NCI-H345 (cell line): ENCODE measurements at regions not wholly inside any gene's neighbourhood (a gene's known extent, or its start where the extent isn't known, plus 50 kb on each side); places are given as distances from the start of the nearest gene placed in this dataset.

Experiments
- DNase-seq: peaks from one replicate; lab custom pipeline; 2025; lab: John Stamatoyannopoulos, UW

DNA sequence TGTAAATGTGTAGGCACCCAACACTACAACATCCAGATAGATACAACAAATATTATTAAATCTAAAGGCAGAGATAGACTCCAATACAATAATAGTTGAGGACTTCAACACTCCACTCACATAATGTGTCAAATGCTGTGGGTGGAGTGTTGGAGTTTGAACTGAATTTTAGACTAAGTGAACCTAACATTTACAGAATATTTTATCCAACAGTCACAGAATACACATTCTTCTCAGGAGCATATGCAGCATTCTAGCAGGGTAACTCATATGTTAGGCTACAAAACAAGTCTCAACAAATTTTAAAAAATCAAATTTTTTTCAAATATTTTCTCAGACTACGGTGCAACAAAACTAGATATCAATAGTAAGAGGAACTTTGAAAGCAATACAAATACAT lies 648.7 kb upstream of the CDH18 start:
- DNase-seq = no peak

DNA sequence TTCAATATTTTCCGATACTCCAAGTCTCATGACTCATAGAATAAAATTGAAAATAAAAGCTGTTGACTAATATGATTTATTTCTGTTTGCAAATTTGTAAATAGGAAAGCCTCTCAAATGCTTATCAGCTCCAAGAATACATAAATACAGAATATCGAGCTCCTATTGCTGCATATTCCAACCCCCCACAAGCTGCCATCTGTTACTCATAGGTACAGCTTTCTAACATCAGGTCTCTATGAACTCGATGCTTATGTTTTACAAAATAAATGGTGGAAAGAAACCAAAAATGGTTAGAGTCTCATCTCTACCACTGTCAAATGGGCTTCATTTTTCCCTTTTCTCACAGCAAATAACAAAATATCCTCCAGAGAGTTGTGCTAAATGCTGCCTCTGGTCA lies 631.6 kb upstream of the CDH18 start:
- DNase-seq = no peak

- no peak for DNase-seq
These were observed 630.3 kb upstream of the CDH18 start for GRCh38 chr5:20618340-20618739.

GRCh38 chr5:20617841-20618240 lies 629.8 kb upstream of the CDH18 start:
- DNase-seq = no peak

GRCh38 chr5:20615888-20616563 lies 628.0 kb upstream of the CDH18 start:
- no peak for DNase-seq

DNA sequence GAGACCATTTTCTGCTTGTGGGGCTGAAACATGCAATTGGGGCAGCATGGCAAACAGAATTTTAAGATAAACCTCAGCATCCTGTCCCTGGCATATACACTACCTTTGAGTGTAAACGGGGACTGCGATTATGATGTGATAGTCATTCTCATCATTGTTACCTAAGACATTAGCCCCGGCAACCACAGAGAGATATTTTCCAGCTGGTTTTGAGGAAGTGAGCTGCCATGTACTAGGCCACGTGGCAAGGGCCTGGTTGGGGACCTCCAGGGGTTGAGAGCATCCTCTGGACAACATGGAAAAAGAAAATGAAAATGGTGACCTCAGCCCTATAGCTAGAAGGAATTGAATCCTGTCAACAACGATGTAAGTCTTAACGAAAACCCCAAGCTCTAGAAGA lies 623.6 kb upstream of the CDH18 start:
- DNase-seq = no peak

GRCh38 chr5:20610681-20611080 lies 622.7 kb upstream of the CDH18 start:
- peak; percentile 56 for DNase-seq

DNA sequence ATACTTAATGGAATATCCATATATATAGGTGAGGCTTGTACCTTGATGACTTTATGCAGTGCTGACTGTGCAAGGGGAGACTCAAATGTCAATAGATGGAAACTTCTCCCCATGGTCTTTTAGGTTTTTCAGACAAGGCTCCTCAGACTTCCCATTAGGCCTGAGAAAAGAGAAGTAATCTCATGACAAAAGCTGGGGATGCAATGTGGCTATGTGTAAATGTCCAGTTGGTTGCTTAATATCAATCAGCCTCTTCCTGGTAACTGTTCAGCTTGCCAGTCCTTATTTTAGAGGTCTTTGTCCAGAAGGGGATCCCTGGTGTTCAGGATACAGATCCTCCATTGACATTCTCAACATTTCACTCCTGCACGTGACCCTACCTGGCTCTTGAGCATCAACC lies 621.1 kb upstream of the CDH18 start:
- DNase-seq = no peak

GRCh38 chr5:20608567-20608966 lies 620.6 kb upstream of the CDH18 start:
- no peak for DNase-seq

DNA sequence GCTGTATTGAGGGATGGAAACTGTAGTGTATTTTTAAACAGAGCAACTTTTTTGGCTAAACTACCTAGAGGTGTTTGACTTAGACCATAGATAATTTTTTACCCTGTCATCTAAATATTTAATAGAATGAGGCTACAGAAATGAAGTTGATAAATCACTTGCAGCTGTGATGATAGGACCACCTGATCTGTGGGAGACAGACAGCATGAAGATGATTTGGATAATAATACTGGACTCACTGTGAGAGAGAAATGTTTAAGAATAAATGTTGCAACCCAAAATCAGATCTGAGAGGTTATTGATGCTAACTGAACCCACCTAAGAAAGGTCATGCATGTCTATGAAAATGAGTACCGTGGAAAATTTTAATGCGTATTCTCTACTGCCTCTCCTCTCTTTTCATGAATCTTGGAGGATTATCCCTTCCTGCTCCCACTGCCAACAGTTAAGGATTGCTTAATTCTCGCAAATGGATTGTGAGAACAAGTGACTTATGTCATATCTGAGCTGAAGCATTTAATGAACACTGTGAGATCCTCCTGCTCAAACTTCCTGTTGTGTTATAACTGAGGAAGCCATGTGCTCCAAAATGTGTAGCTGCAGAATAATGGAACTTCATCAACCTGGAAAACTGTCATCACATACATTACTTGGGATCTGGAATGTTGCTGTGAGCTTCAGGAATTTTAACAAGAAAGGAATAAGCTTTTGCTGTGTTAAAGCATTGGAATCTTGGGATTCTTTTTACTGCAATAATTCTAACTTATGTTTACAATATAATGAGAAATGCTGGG lies 617.9 kb upstream of the CDH18 start:
- DNase-seq = no peak

GRCh38 chr5:20604992-20605391 lies 617.0 kb upstream of the CDH18 start:
- DNase-seq = no peak

- no peak for DNase-seq
These were observed 613.7 kb upstream of the CDH18 start for GRCh38 chr5:20601678-20602100.

GRCh38 chr5:20590356-20590755 lies 602.4 kb upstream of the CDH18 start:
- no peak for DNase-seq

- no peak for DNase-seq
These were observed 587.6 kb upstream of the CDH18 start for GRCh38 chr5:20575571-20575970.

DNA sequence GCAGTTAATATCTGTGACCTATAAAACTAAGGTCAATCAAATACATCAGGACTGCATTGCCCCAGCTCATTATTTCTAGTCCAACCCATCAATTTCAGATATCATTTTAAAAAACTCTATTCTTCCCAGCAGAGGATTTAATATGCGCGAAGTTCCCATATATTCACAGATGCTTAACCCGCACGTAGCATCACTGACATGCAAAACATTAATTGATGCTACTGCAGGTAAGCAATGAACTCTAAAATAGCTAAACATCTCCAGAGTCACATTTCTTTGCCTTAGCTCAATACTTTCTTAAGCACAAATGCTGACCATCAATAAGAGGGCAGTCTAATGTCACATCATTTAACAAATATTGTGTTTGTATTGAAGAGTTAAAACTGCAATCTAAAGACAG lies 586.6 kb upstream of the CDH18 start:
- DNase-seq = no peak

- DNase-seq = no peak
These were observed 584.6 kb upstream of the CDH18 start for GRCh38 chr5:20572614-20573013.

DNA sequence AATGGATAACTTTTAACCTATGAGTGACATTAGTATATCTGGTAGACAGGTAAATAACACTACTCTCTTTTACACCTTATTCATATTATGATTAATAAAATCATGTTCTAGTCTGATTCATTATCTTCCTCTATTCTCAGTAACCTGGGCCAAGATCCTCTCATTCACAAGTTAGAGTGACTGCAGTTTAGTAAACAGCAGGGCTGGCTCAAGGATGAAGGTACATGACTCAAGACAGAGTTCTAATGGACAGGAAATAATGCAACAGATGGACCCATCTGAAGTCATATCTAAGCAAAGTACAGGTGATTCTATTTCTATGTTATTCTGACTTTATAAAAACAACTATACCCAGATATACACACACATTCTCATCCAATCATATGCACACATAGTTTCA lies 582.5 kb upstream of the CDH18 start:
- no peak for DNase-seq

- no peak for DNase-seq
These were observed 574.5 kb upstream of the CDH18 start for GRCh38 chr5:20562544-20562943.

- DNase-seq = no peak
These were observed 571.8 kb upstream of the CDH18 start for GRCh38 chr5:20559845-20560244.

- DNase-seq = no peak
These were observed 568.2 kb upstream of the CDH18 start for GRCh38 chr5:20556115-20556763.

DNA sequence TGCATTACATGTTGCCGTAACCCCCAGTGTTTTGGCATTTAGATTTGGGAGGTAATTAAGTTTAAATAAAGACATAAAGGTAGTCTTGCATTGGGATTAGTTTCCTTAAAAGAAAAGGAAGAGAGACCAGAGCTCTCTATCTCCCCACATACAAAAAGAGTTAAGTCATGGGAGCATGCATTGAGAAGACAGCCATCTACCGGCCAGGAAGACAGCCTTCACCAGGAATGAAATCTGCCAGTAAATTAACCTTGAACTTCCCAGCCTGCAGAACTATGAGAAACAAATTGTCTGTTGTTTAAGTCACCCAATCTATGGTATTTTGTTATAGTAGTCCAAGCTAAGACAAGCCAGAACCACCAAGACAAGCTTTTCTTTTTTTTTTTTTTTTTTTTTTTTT lies 567.0 kb upstream of the CDH18 start:
- DNase-seq = no peak

GRCh38 chr5:20554001-20554400 lies 566.0 kb upstream of the CDH18 start:
- DNase-seq = no peak
